Neural cell (in vitro differentiated cells): ENCODE measurements at regions not wholly inside any gene's neighbourhood (a gene's known extent, or its start where the extent isn't known, plus 50 kb on each side); places are given as distances from the start of the nearest gene placed in this dataset.

Experiments
- H2AFZ ChIP-seq: fragments of 200-600, 300-800 bp; sonication (generic), shearing (Covaris generic); 2 replicates; pipeline ENCODE4 v1.6.0; 2014; ENCODE audit warnings: low read depth, mild to moderate bottlenecking, antibody characterized with exemption, low read length, moderate library complexity
- H3F3A ChIP-seq: fragments of 200-600 bp; shearing (Covaris generic); 2 replicates; pipeline ENCODE4 v1.6.1; 2016; ENCODE audit warnings: mild to moderate bottlenecking, moderate library complexity, mixed read lengths, antibody characterized with exemption, low read length; ENCODE audit not compliant: insufficient read depth, poor library complexity, severe bottlenecking
- H3K27ac ChIP-seq: fragments of 200-600, 300-800 bp; sonication (generic), shearing (Covaris generic); 2 replicates; pipeline ENCODE4 v1.5.1; 2014; ENCODE audit warnings: mild to moderate bottlenecking, low read length, moderate library complexity
- H3K27me3 ChIP-seq: fragments of 300-800, 200-600 bp; sonication (generic), shearing (Covaris generic); 2 replicates; pipeline ENCODE4 v1.6.0; 2014; ENCODE audit warnings: mild to moderate bottlenecking, low read depth, low read length, moderate library complexity; ENCODE audit not compliant: insufficient read depth
- H3K36me3 ChIP-seq: fragments of 300-800, 200-600 bp; sonication (generic), shearing (Covaris generic); 2 replicates; pipeline ENCODE4 v1.5.1; 2014; ENCODE audit warnings: mild to moderate bottlenecking, antibody characterized with exemption, low read length, moderate library complexity; ENCODE audit not compliant: insufficient read depth
- H3K4me2 ChIP-seq: fragments of 300-800, 200-600 bp; sonication (generic), shearing (Covaris generic); 2 replicates; pipeline ENCODE4 v1.6.0; 2014; ENCODE audit warnings: mild to moderate bottlenecking, low read length
- H3K4me3 ChIP-seq: fragments of 300-800, 200-600 bp; sonication (generic), shearing (Covaris generic); 2 replicates; pipeline ENCODE4 v1.5.1; 2014; ENCODE audit warnings: mild to moderate bottlenecking, low read length, moderate library complexity
- H3K79me2 ChIP-seq: fragments of 200-600 bp; shearing (Covaris generic); replicated peaks from 2 replicates; pipeline ENCODE4 v1.6.0; 2014; ENCODE audit warnings: mild to moderate bottlenecking, low read length, moderate library complexity; ENCODE audit not compliant: insufficient read depth
- H3K9ac ChIP-seq: fragments of 300-800, 200-600 bp; sonication (generic), shearing (Covaris generic); 2 replicates; pipeline ENCODE4 v1.6.1; 2016; ENCODE audit warnings: mild to moderate bottlenecking, low read length, mixed read lengths
- H3K9me2 ChIP-seq: fragments of 200-600 bp; shearing (Covaris generic); 2 replicates; pipeline ENCODE4 v1.6.1; 2016; ENCODE audit warnings: mild to moderate bottlenecking, low read length, mixed read lengths; ENCODE audit not compliant: insufficient read depth
- H3K9me3 ChIP-seq: fragments of 200-600, 300-800 bp; sonication (generic), shearing (Covaris generic); 2 replicates; pipeline ENCODE4 v1.6.1; 2016; ENCODE audit warnings: mild to moderate bottlenecking, mixed run types, low read length, moderate library complexity, mixed read lengths
- H4K20me1 ChIP-seq: fragments of 200-600 bp; shearing (Covaris generic); 2 replicates; pipeline ENCODE4 v1.6.1; 2016; ENCODE audit warnings: mild to moderate bottlenecking, mixed run types; ENCODE audit not compliant: insufficient read depth
- EP300 ChIP-seq: fragments of 450-650 bp; conservative IDR thresholded peaks from 2 replicates; pipeline ENCODE4 v1.6.1; 2014; ENCODE audit warnings: antibody characterized with exemption, mild to moderate bottlenecking, moderate library complexity; ENCODE audit not compliant: poor library complexity, severe bottlenecking
- EZH2 ChIP-seq: fragments of 200-600, 300-800 bp; shearing (Covaris generic), sonication (generic); IDR thresholded peaks from 2 replicates; pipeline ENCODE4 v1.6.1; 2014; ENCODE audit warnings: antibody characterized with exemption, low read length, borderline replicate concordance, mild to moderate bottlenecking; ENCODE audit not compliant: insufficient read depth, poor library complexity, severe bottlenecking
- MXI1 ChIP-seq: fragments of 450-650 bp; conservative IDR thresholded peaks from 2 replicates; pipeline ENCODE4 v1.6.1; 2014; ENCODE audit warnings: antibody characterized with exemption, mild to moderate bottlenecking; ENCODE audit not compliant: poor library complexity, severe bottlenecking
- POLR2AphosphoS5 ChIP-seq: IDR thresholded peaks from 2 replicates; pipeline ENCODE4 v1.6.1; 2012
- RAD21 ChIP-seq: fragments of 450-650 bp; conservative IDR thresholded peaks from 2 replicates; pipeline ENCODE4 v1.6.1; 2014; ENCODE audit warnings: antibody characterized with exemption, mild to moderate bottlenecking, moderate library complexity
- SMC3 ChIP-seq: fragments of 450-650 bp; conservative IDR thresholded peaks from 2 replicates; pipeline ENCODE4 v1.6.1; 2014; ENCODE audit warnings: antibody characterized with exemption, mild to moderate bottlenecking, moderate library complexity; ENCODE audit not compliant: poor library complexity
- TAF1 ChIP-seq: IDR thresholded peaks from 2 replicates; pipeline ENCODE4 v1.6.1; 2012; ENCODE audit warnings: low read depth
- TF ChIP-seq, protein P1 (sequence below): IDR thresholded peaks from 2 replicates; pipeline ENCODE4 v1.6.1; 2012; ENCODE audit warnings: borderline replicate concordance
- TF ChIP-seq, protein P2 (sequence below): fragments of 450-650 bp; IDR thresholded peaks from 2 replicates; pipeline ENCODE4 v1.5.1; 2014; ENCODE audit warnings: antibody characterized with exemption, mild to moderate bottlenecking, moderate library complexity; ENCODE audit not compliant: poor library complexity, severe bottlenecking

DNA sequence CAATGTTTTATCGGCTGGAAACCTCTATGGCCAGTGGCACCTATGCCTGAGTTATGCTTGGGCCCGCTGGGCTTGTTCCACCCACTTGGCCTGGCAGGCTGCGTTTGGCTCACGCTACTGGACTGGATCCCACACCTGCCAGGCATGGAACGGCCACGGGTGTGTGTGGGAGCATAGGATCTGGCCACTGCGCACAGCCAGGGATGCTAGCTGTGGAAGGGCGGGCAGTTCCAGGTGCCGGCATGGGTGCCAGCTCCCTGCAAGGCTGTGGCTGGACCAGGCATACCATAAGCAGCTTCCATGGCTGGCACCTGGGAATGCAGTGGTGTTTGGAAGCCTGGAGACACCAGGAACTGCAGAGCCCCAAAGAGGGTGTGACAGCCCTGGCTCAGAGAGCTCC, 1063.9 kb upstream of the ACO1 start:
- Histone ChIP-seq H3K4me2 (no peak overlapping the region), H3K27me3 (no peaks in the 10 kb centered on the region), H3K4me3 (no peak overlapping the region), H3K9me3 (no peaks in the 10 kb centered on the region), H3K36me3 (no peaks in the 10 kb centered on the region), H3K79me2 (no peaks in the 10 kb centered on the region), H3F3A (no peaks in the 10 kb centered on the region), H4K20me1 (no peaks in the 10 kb centered on the region), H2AFZ (no peak overlapping the region), H3K27ac (no peak overlapping the region), H3K9ac (no peak overlapping the region), H3K9me2 (no peaks in the 10 kb centered on the region)
- TF ChIP-seq TAF1, result no peak
- no peak for TF ChIP-seq EZH2
- no peak for TF ChIP-seq SMC3

DNA sequence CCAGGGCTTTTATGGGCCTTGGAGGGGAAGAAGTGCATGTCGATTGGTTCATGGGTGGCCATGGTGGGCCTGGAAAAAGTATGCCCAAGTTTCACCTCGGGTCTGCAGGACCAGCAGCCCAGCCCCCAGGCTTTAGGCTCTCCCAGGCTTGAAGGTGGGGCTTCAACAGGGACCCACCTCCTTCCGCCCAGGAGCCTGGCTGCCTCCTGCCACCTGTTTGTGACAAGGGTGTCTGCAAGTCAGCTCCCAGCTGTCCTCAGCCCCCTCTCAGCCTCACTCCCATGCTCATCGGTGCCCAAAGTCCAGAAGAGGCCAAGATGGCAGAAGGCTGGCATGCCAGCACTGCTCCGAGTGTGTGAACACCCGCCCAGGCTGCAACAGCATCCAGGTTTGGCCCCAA, 1063.2 kb upstream of the ACO1 start:
- H3K9ac ChIP-seq, result no peak overlapping the region
- no peaks in the 10 kb centered on the region for H3K9me2 ChIP-seq
- TF ChIP-seq EP300, result no peak
- TF ChIP-seq, protein P1, sequence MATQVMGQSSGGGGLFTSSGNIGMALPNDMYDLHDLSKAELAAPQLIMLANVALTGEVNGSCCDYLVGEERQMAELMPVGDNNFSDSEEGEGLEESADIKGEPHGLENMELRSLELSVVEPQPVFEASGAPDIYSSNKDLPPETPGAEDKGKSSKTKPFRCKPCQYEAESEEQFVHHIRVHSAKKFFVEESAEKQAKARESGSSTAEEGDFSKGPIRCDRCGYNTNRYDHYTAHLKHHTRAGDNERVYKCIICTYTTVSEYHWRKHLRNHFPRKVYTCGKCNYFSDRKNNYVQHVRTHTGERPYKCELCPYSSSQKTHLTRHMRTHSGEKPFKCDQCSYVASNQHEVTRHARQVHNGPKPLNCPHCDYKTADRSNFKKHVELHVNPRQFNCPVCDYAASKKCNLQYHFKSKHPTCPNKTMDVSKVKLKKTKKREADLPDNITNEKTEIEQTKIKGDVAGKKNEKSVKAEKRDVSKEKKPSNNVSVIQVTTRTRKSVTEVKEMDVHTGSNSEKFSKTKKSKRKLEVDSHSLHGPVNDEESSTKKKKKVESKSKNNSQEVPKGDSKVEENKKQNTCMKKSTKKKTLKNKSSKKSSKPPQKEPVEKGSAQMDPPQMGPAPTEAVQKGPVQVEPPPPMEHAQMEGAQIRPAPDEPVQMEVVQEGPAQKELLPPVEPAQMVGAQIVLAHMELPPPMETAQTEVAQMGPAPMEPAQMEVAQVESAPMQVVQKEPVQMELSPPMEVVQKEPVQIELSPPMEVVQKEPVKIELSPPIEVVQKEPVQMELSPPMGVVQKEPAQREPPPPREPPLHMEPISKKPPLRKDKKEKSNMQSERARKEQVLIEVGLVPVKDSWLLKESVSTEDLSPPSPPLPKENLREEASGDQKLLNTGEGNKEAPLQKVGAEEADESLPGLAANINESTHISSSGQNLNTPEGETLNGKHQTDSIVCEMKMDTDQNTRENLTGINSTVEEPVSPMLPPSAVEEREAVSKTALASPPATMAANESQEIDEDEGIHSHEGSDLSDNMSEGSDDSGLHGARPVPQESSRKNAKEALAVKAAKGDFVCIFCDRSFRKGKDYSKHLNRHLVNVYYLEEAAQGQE, result no peak
- TF ChIP-seq RAD21, result no peak
- TF ChIP-seq SMC3, result no peak
- TF ChIP-seq EZH2, result no peak
- TF ChIP-seq POLR2AphosphoS5, result no peak
- no peak for TF ChIP-seq MXI1
- TF ChIP-seq, protein P2, sequence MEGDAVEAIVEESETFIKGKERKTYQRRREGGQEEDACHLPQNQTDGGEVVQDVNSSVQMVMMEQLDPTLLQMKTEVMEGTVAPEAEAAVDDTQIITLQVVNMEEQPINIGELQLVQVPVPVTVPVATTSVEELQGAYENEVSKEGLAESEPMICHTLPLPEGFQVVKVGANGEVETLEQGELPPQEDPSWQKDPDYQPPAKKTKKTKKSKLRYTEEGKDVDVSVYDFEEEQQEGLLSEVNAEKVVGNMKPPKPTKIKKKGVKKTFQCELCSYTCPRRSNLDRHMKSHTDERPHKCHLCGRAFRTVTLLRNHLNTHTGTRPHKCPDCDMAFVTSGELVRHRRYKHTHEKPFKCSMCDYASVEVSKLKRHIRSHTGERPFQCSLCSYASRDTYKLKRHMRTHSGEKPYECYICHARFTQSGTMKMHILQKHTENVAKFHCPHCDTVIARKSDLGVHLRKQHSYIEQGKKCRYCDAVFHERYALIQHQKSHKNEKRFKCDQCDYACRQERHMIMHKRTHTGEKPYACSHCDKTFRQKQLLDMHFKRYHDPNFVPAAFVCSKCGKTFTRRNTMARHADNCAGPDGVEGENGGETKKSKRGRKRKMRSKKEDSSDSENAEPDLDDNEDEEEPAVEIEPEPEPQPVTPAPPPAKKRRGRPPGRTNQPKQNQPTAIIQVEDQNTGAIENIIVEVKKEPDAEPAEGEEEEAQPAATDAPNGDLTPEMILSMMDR, result no peak
- no peak for TF ChIP-seq TAF1
- H3K4me3 ChIP-seq, result no peak overlapping the region
- H3K36me3 ChIP-seq, result no peaks in the 10 kb centered on the region
- H2AFZ ChIP-seq, result no peak overlapping the region
- no peaks in the 10 kb centered on the region for H3K27me3 ChIP-seq
- H3K4me2 ChIP-seq, result no peak overlapping the region
- no peaks in the 10 kb centered on the region for H4K20me1 ChIP-seq
- H3F3A ChIP-seq, result no peaks in the 10 kb centered on the region
- H3K9me3 ChIP-seq, result no peaks in the 10 kb centered on the region
- no peak overlapping the region for H3K27ac ChIP-seq
- no peaks in the 10 kb centered on the region for H3K79me2 ChIP-seq

DNA sequence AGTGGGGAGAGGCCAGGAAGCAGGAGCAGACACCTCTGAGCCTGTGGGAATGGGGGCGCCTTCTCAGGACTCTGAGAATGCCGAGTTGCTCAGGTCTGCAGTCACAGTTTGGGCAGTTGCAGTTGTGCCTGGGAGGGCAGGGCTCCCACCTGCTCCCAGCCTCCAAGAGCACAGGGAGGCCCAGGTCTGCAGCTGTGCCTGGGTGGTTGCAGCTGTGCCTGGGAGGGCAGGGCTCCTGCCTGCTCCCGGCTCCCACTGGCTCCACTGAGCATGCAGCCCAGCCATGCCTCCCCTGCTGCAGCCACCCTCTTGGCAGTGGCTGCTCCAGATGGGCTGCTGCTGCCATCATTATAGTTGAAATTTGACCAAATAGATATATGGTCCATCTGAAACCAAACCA, 1062.8 kb upstream of the ACO1 start:
- H3K27me3 ChIP-seq, result no peaks in the 10 kb centered on the region
- no peaks in the 10 kb centered on the region for H3F3A ChIP-seq
- H3K4me3 ChIP-seq, result no peak overlapping the region
- TF ChIP-seq EP300, result no peak
- no peak for TF ChIP-seq POLR2AphosphoS5
- no peak for TF ChIP-seq SMC3
- TF ChIP-seq TAF1, result no peak
- TF ChIP-seq EZH2, result no peak
- TF ChIP-seq RAD21, result no peak
- TF ChIP-seq, protein P2, result no peak
- TF ChIP-seq, protein P1, result no peak
- TF ChIP-seq MXI1, result no peak
- no peaks in the 10 kb centered on the region for H3K79me2 ChIP-seq
- H3K36me3 ChIP-seq, result no peaks in the 10 kb centered on the region
- H3K27ac ChIP-seq, result no peak overlapping the region
- H2AFZ ChIP-seq, result no peak overlapping the region
- H3K9ac ChIP-seq, result no peak overlapping the region
- no peaks in the 10 kb centered on the region for H3K9me3 ChIP-seq
- no peaks in the 10 kb centered on the region for H3K9me2 ChIP-seq
- H3K4me2 ChIP-seq, result no peak overlapping the region
- no peaks in the 10 kb centered on the region for H4K20me1 ChIP-seq
